ENCODE measurements at regions not wholly inside any gene's neighbourhood (a gene's known extent, or its start where the extent isn't known, plus 50 kb on each side); places are given as distances from the start of the nearest gene placed in this dataset.

DNA sequence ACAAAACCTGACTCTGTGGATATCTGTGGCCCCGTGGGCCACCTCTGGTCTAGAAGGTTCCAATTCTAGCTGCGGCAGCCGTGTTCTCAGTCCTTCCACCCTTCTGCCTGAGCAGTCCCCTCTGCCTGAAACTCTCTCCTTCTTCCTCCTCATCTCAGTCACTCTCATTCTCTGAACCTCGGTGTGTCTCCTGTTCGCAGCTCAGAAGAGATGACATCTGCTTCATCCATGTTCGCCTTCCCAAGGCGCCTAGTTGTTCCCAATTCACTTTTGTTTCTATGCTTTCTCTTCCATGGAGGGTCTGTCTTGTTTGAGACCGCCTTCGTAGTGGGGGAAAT, 95.5 kb downstream of the CEBPB start:
- H3K9me3 ChIP-seq, result no peaks in the 10 kb centered on the region
- no peaks in the 10 kb centered on the region for H3K27me3 ChIP-seq (replicated peaks; ENCODE audit: insufficient read depth)
- no peaks in the 10 kb centered on the region for H3K4me1 ChIP-seq (replicated peaks)
- H3K4me3 ChIP-seq, result no peak overlapping the region
- intact Hi-C loops (cut with DNase I), result loop anchor here (5.0 kb wide), 1 partner anchor 94 kb away; the partner anchor contains the start of gene CEBPB
- TF ChIP-seq, protein P1, sequence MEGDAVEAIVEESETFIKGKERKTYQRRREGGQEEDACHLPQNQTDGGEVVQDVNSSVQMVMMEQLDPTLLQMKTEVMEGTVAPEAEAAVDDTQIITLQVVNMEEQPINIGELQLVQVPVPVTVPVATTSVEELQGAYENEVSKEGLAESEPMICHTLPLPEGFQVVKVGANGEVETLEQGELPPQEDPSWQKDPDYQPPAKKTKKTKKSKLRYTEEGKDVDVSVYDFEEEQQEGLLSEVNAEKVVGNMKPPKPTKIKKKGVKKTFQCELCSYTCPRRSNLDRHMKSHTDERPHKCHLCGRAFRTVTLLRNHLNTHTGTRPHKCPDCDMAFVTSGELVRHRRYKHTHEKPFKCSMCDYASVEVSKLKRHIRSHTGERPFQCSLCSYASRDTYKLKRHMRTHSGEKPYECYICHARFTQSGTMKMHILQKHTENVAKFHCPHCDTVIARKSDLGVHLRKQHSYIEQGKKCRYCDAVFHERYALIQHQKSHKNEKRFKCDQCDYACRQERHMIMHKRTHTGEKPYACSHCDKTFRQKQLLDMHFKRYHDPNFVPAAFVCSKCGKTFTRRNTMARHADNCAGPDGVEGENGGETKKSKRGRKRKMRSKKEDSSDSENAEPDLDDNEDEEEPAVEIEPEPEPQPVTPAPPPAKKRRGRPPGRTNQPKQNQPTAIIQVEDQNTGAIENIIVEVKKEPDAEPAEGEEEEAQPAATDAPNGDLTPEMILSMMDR (IDR thresholded peaks at IDR 0.05), result no peak
- TF ChIP-seq POLR2AphosphoS5 (IDR thresholded peaks at IDR 0.05) (no peak), POLR2A (IDR thresholded peaks at IDR 0.05) (no peak)
- WGBS, result 69% methylated on average over 9 of the region's 9 CpGs
- H3K27ac ChIP-seq, result peak overlapping the region; percentile 71 to 84
- H3K36me3 ChIP-seq, result no peaks in the 10 kb centered on the region
- DNase-seq (ENCODE audit: low spot score), result no peak

DNA sequence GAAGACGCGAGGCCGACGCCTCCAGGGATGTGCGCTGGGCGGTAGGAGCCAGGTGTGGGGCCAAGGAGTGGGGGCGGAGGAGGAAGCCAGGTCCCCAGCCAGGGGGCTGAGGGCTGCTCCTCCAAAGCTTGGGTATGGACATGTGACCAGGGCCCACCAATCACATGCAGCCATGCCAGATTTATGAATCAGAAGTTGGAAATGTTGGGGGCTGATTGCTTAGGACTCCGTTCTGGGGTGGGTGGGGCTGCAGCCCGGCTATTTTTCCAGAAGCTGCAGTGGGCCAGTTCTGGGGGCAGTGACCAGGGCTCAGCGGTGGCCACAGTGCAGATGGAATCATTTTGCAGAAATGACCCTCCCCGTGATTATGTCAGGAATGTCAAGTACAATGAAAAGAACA, 96.0 kb downstream of the CEBPB start:
- H3K4me3 ChIP-seq, result no peak overlapping the region
- no peak for TF ChIP-seq POLR2A (IDR thresholded peaks at IDR 0.05)
- intact Hi-C loops (cut with DNase I), result loop anchor here (5.0 kb wide), 1 partner anchor 94 kb away; the partner anchor contains the start of gene CEBPB
- H3K36me3 ChIP-seq, result no peaks in the 10 kb centered on the region
- no peaks in the 10 kb centered on the region for H3K9me3 ChIP-seq
- no peaks in the 10 kb centered on the region for H3K27me3 ChIP-seq (replicated peaks; ENCODE audit: insufficient read depth)
- DNase-seq (ENCODE audit: low spot score), result no peak
- H3K4me1 ChIP-seq (replicated peaks), result no peaks in the 10 kb centered on the region
- 46% methylated on average over 11 of the region's 11 CpGs for WGBS
- H3K27ac ChIP-seq, result peak overlapping the region; percentile 71 to 84

DNA sequence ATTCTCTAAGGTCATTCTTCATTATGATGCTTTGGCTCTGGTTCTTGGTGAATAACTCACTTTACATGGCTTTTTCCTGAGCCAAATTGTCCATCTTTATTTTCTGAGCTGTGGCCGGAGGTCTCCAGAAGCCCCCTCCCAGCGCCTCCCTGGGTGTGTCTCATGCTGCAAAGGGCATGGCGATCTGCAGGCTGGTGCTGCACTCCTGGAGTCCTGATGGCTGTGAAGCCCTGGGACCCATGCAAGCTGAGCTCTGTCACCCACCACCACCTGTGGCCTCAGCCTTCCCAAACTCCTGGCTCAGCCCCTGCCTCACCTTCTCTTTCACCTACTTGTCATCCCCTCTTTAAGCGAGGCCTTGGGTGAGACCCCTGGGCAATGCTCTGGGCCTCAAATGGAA, 96.9 kb downstream of the CEBPB start:
- Histone ChIP-seq H3K9me3 (no peaks in the 10 kb centered on the region), H3K27me3 (replicated peaks; ENCODE audit: insufficient read depth) (no peaks in the 10 kb centered on the region), H3K4me3 (no peak overlapping the region), H3K36me3 (no peaks in the 10 kb centered on the region), H3K4me1 (replicated peaks) (peaks cover 4% of the 10 kb centered on the region), H3K27ac (no peak overlapping the region)
- 96% methylated on average over 4 of the region's 4 CpGs for WGBS
- intact Hi-C loops (cut with DNase I), result loop anchor here (5.0 kb wide), 1 partner anchor 95 kb away; the partner anchor contains the start of gene CEBPB
- no peak for TF ChIP-seq POLR2A (IDR thresholded peaks at IDR 0.05)
- TF ChIP-seq POLR2AphosphoS5 (IDR thresholded peaks at IDR 0.05), result no peak
- TF ChIP-seq, protein P1 (IDR thresholded peaks at IDR 0.05), result no peak
- no peak for DNase-seq (ENCODE audit: low spot score)

DNA sequence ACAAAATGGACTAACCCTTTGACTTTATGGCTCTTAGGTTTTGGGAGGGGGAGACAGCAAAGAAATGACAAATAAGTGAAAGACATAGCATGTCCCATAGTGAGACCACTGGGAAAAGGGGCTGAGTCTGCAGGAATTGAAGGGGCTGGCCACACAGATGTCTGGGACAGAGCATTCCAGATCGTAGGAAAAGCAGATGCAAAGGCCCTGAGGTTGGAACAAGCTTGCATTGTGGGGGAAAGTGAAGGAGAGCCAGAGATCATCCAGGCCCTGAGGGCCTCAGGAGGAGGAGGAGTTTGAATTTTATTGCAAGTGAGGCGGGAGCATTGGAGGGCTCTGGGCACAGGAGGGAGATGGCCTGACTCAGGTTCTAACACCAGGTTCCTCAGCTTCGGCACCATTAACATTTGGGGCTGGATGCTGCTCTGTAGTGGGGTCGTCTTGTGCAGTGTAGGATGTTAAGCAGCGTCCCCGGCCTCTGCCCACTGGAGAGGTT, 97.5 kb downstream of the CEBPB start:
- H3K4me1 ChIP-seq (replicated peaks), result peaks cover 8% of the 10 kb centered on the region
- H3K27me3 ChIP-seq (replicated peaks; ENCODE audit: insufficient read depth), result no peaks in the 10 kb centered on the region
- intact Hi-C loops (cut with DNase I), result loop anchor here (5.0 kb wide), 1 partner anchor 96 kb away; the partner anchor contains the start of gene CEBPB
- TF ChIP-seq, protein P1 (IDR thresholded peaks at IDR 0.05), result no peak
- TF ChIP-seq POLR2A (IDR thresholded peaks at IDR 0.05) (no peak), POLR2AphosphoS5 (IDR thresholded peaks at IDR 0.05) (no peak)
- DNase-seq (ENCODE audit: low spot score), result no peak
- no peak overlapping the region for H3K27ac ChIP-seq
- 80% methylated on average over 6 of the region's 6 CpGs for WGBS
- H3K36me3 ChIP-seq, result no peaks in the 10 kb centered on the region
- H3K9me3 ChIP-seq, result no peaks in the 10 kb centered on the region
- no peak overlapping the region for H3K4me3 ChIP-seq

DNA sequence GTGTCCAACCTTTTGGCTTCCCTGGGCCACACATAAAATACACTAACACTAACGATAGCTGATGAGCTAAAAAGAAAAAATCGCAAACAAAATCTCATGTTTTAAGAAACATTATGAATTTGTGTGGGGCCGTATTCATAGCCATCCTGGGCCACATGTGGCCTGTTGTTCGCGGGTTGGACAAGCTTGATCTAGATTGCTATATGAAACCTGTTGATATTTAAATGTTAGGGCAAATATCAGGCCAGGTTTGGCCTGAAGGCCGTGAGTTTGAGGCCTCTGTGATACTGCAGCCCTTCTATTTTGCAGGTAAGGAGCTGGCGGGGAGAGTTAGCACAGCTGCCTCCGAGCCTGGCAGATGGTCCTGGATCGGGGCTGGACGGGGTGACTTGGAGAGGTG, 99.0 kb downstream of the CEBPB start:
- TF ChIP-seq POLR2AphosphoS5 (IDR thresholded peaks at IDR 0.05), result no peak
- TF ChIP-seq, protein P1 (IDR thresholded peaks at IDR 0.05), result no peak
- TF ChIP-seq POLR2A (IDR thresholded peaks at IDR 0.05), result no peak
- H3K36me3 ChIP-seq, result no peaks in the 10 kb centered on the region

More for the DNA sequence above, 99.0 kb downstream of the CEBPB start:
- Histone ChIP-seq H3K4me1 (replicated peaks) (peaks cover 8% of the 10 kb centered on the region), H3K9me3 (no peaks in the 10 kb centered on the region), H3K27me3 (replicated peaks; ENCODE audit: insufficient read depth) (no peaks in the 10 kb centered on the region), H3K27ac (no peak overlapping the region), H3K4me3 (no peak overlapping the region)
- no peak for DNase-seq (ENCODE audit: low spot score)
- 95% methylated on average over 10 of the region's 10 CpGs for WGBS
- intact Hi-C loops (cut with DNase I), result loop anchor here (5.0 kb wide), 1 partner anchor 97 kb away; the partner anchor contains the start of gene CEBPB
